Trophoblast cell (in vitro differentiated cells and primary cell): ENCODE measurements at regions not wholly inside any gene's neighbourhood (a gene's known extent, or its start where the extent isn't known, plus 50 kb on each side); places are given as distances from the start of the nearest gene placed in this dataset.

Source experiments
- DNase-seq, 2 donors: peaks; one replicate each; pipeline ENCODE4 v3.0.0-alpha.2; 2016
- H2AFZ ChIP-seq: 2 replicates; pipeline ENCODE4 v1.6.1; 2013; ENCODE audit warnings: low read length, moderate library complexity, mild to moderate bottlenecking; ENCODE audit not compliant: insufficient read depth, poor library complexity
- H2AK5ac ChIP-seq: 2 replicates; pipeline ENCODE4 v1.6.1; 2013; ENCODE audit warnings: mild to moderate bottlenecking, low read length
- H2BK120ac ChIP-seq: 2 replicates; pipeline ENCODE4 v1.6.1; 2013; ENCODE audit warnings: low read length, mild to moderate bottlenecking, moderate library complexity; ENCODE audit not compliant: insufficient read depth, poor library complexity
- H2BK12ac ChIP-seq: 2 replicates; pipeline ENCODE4 v1.6.1; 2013; ENCODE audit warnings: mild to moderate bottlenecking, low read length, moderate library complexity
- H2BK5ac ChIP-seq: 2 replicates; pipeline ENCODE4 v1.6.1; 2013; ENCODE audit warnings: low read length, low read depth, moderate library complexity, mild to moderate bottlenecking; ENCODE audit not compliant: poor library complexity
- H3K14ac ChIP-seq: 2 replicates; pipeline ENCODE4 v1.6.1; 2013; ENCODE audit warnings: mild to moderate bottlenecking, low read length
- H3K18ac ChIP-seq: 2 replicates; pipeline ENCODE4 v1.6.1; 2013; ENCODE audit warnings: mild to moderate bottlenecking, low read length
- H3K23ac ChIP-seq: 2 replicates; pipeline ENCODE4 v1.6.1; 2013; ENCODE audit warnings: low read length
- H3K27ac ChIP-seq: 2 replicates; pipeline ENCODE4 v1.5.1; 2013; ENCODE audit warnings: low read depth, mild to moderate bottlenecking, inconsistent platforms, low read length, moderate library complexity
- H3K27me3 ChIP-seq: 2 replicates; pipeline ENCODE4 v1.6.1; 2013; ENCODE audit warnings: inconsistent platforms, mild to moderate bottlenecking, low read length, moderate library complexity; ENCODE audit not compliant: insufficient read depth
- H3K36me3 ChIP-seq, 2 experiments: 1 replicate in 1 of 2; 2 replicates in 1 of 2; pipeline ENCODE4 v1.6.1; 2013; ENCODE audit warnings: low read length in 2 of 2, mild to moderate bottlenecking in 2 of 2, moderate library complexity in 1 of 2; ENCODE audit not compliant: insufficient read depth in 2 of 2, control insufficient read depth in 1 of 2
- H3K4ac ChIP-seq: 2 replicates; pipeline ENCODE4 v1.6.1; 2013; ENCODE audit warnings: low read depth, mild to moderate bottlenecking, low read length, moderate library complexity
- H3K4me1 ChIP-seq, 2 experiments: 1 replicate in 1 of 2; 2 replicates in 1 of 2; pipeline ENCODE4 v1.6.1; 2013; ENCODE audit warnings: low read length in 2 of 2, mild to moderate bottlenecking in 2 of 2, moderate library complexity in 1 of 2; ENCODE audit not compliant: insufficient read depth in 2 of 2, control insufficient read depth in 1 of 2
- H3K4me2 ChIP-seq: 2 replicates; pipeline ENCODE4 v1.6.1; 2013; ENCODE audit warnings: inconsistent platforms, mild to moderate bottlenecking, low read length, moderate library complexity
- H3K4me3 ChIP-seq: 2 replicates; pipeline ENCODE4 v1.5.1; 2013; ENCODE audit warnings: mild to moderate bottlenecking, low read depth, low read length, inconsistent platforms
- H3K79me1 ChIP-seq: one replicate; pipeline ENCODE4 v1.6.1; 2013; ENCODE audit warnings: low read length
- H3K79me2 ChIP-seq: 2 replicates; pipeline ENCODE4 v1.6.1; 2013; ENCODE audit warnings: low read length, mild to moderate bottlenecking; ENCODE audit not compliant: control insufficient read depth, insufficient read depth, poor library complexity
- H3K9ac ChIP-seq: 2 replicates; pipeline ENCODE4 v1.6.1; 2013; ENCODE audit warnings: mild to moderate bottlenecking, low read length
- H3K9me3 ChIP-seq: 2 replicates; pipeline ENCODE4 v1.6.1; 2013; ENCODE audit warnings: low read depth, mild to moderate bottlenecking, control low read depth, inconsistent platforms, low read length; ENCODE audit not compliant: insufficient read depth
- H4K12ac ChIP-seq: 2 replicates; pipeline ENCODE4 v1.6.1; 2013; ENCODE audit warnings: low read depth, mild to moderate bottlenecking, low read length, moderate library complexity
- H4K8ac ChIP-seq: 2 replicates; pipeline ENCODE4 v1.6.1; 2013; ENCODE audit warnings: low read depth, mild to moderate bottlenecking, low read length, moderate library complexity
- H4K91ac ChIP-seq: one replicate; pipeline ENCODE4 v1.6.1; 2013; ENCODE audit warnings: low read depth, mild to moderate bottlenecking, low read length, moderate library complexity
- WGBS: extraction: QIAGEN DNeasy Blood & Tissue Kit; methylation state at CpG from one replicate; pipeline ENCODE4 v1.1.7; 2013; ENCODE audit warnings: missing lambda C conversion rate; ENCODE audit not compliant: insufficient read length, insufficient coverage; ENCODE audit errors: extremely low coverage; 5-methylcytosine and 5-hydroxymethylcytosine counted together

DNA sequence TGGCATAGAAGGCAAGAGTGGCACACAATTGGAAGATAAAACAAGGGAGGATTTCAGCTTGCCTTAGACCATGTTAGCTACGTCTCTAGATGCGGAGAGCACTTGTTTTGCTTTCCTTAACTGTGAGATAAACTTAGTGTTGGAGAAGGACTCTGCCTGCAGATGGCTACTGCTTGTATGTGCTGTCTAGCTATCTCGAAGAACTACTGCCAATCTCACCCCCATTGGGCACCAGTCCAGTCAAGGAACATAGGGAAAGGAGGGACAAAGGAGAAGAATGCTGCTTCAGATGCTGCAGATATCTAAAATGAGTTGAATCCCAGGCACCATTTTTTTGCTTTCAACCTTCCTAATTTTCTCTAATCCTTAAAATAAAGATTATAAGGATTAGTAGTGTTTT is 726.0 kb upstream of the ARGLU1 start:
- Histone ChIP-seq H3K9ac (no peak overlapping the region), H2BK12ac (no peak overlapping the region), H4K91ac (no peak overlapping the region), H3K18ac (no peak overlapping the region), H2BK120ac (no peak overlapping the region), H2AK5ac (no peak overlapping the region), H3K14ac (no peak overlapping the region), H2BK5ac (no peak overlapping the region), H3K36me3 (no peaks in the 10 kb centered on the region), H3K79me1 (no peaks in the 10 kb centered on the region), H3K4ac (no peak overlapping the region), H2AFZ (no peak overlapping the region), H3K27me3 (no peaks in the 10 kb centered on the region), H3K4me3 (no peak overlapping the region), H4K8ac (no peak overlapping the region), H3K27ac (no peak overlapping the region), H3K23ac (no peak overlapping the region), H3K9me3 (no peaks in the 10 kb centered on the region), H3K79me2 (no peaks in the 10 kb centered on the region), H3K4me1 (no peaks in the 10 kb centered on the region), H3K4me2 (no peak overlapping the region), H4K12ac (no peak overlapping the region)
- WGBS = no CpG with 5 or more reads among the region's 3 CpGs
- DNase-seq = no peak

DNA sequence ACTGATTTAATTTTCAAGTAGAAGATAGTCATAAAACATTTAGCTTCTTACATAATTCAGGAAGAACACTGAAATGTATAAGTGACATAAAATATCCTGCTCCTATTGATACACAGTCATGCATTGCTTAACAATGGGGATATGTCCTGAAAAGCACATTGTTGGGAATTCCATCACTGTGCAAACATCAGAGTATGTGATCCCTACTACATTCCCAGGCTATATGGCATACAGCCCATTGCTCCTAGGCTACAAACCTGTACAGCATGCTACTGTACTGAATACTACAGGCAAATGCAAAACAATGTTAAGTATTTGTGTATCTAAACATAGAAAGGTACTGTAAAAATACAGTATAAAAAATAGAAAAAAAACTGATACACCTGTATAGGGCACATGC is 723.9 kb upstream of the ARGLU1 start:
- no peaks in the 10 kb centered on the region for H3K79me2 ChIP-seq
- H3K9me3 ChIP-seq = no peaks in the 10 kb centered on the region
- H2BK5ac ChIP-seq = no peak overlapping the region
- no peak overlapping the region for H2AFZ ChIP-seq
- H3K9ac ChIP-seq = no peak overlapping the region
- H3K4me3 ChIP-seq = no peak overlapping the region
- no peak overlapping the region for H3K4me2 ChIP-seq
- no peak overlapping the region for H4K12ac ChIP-seq
- H3K27me3 ChIP-seq = no peaks in the 10 kb centered on the region
- no peaks in the 10 kb centered on the region for H3K36me3 ChIP-seq
- H3K27ac ChIP-seq = no peak overlapping the region
- no peak overlapping the region for H3K23ac ChIP-seq
- no peak overlapping the region for H4K8ac ChIP-seq
- no peak overlapping the region for H4K91ac ChIP-seq
- H3K4me1 ChIP-seq = no peaks in the 10 kb centered on the region
- H3K14ac ChIP-seq = no peak overlapping the region
- peak; percentile 26 to 67 for DNase-seq
- no peak overlapping the region for H2BK12ac ChIP-seq
- no peak overlapping the region for H3K18ac ChIP-seq
- no peak overlapping the region for H3K4ac ChIP-seq
- H3K79me1 ChIP-seq = no peaks in the 10 kb centered on the region
- no peak overlapping the region for H2BK120ac ChIP-seq
- H2AK5ac ChIP-seq = no peak overlapping the region

DNA sequence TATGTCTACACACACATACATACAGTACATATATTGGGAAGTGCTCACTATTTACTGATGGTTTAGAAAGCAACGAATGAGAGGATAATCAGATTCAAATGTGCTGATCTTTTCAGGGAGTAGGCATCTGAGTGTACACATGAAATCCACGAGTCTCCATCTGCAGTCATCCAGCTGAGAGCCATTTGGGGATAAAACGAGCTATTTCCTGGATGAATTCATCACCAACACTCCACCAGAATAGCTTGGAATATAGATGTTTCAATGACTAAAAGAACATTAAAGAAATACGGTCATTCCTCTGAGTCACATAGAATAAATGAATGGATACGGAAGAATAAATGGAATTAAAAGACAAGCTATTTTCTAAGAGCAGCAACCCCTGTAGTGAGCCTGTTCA is 721.6 kb upstream of the ARGLU1 start:
- Histone ChIP-seq H3K4me3 (no peak overlapping the region), H2AK5ac (no peak overlapping the region), H4K8ac (no peak overlapping the region), H2BK120ac (no peak overlapping the region), H3K14ac (no peak overlapping the region), H2BK12ac (no peak overlapping the region), H3K36me3 (no peaks in the 10 kb centered on the region), H3K18ac (no peak overlapping the region), H4K12ac (no peak overlapping the region), H3K4me1 (peaks cover 1% of the 10 kb centered on the region in 2 experiments), H2BK5ac (no peak overlapping the region), H3K9me3 (no peaks in the 10 kb centered on the region), H3K79me2 (no peaks in the 10 kb centered on the region), H3K79me1 (no peaks in the 10 kb centered on the region), H4K91ac (no peak overlapping the region), H3K27me3 (no peaks in the 10 kb centered on the region), H3K23ac (no peak overlapping the region), H3K27ac (no peak overlapping the region), H3K9ac (no peak overlapping the region), H3K4ac (no peak overlapping the region), H2AFZ (no peak overlapping the region), H3K4me2 (no peak overlapping the region)
- WGBS = no CpG with 5 or more reads among the region's 5 CpGs
- no peak for DNase-seq

DNA sequence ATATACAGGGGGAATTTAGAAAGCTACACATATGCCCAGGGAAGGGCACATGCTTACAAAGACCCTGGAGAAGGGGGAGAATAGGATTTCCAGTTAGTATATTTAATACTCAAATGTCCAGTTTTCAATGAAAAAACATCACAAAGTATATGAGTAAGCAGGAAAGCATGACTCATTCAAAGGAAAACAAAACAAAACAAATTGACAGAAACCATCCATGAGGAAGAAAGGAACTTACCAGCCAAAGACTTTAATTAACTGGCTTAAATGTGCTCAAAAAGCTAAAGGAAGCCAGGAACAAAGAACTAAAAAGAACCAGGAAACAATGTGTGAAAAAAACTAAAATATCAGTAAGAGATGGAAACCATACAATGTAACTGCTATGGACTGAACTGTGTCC is 716.2 kb upstream of the ARGLU1 start:
- Histone ChIP-seq H3K18ac (no peak overlapping the region), H3K9me3 (no peaks in the 10 kb centered on the region), H3K4ac (no peak overlapping the region), H3K4me1 (peaks cover 3% of the 10 kb centered on the region in 2 experiments), H2AFZ (no peak overlapping the region), H3K9ac (no peak overlapping the region), H4K8ac (no peak overlapping the region), H2BK120ac (no peak overlapping the region), H3K4me2 (no peak overlapping the region), H2BK5ac (no peak overlapping the region), H4K91ac (no peak overlapping the region), H3K27me3 (no peaks in the 10 kb centered on the region), H3K27ac (no peak overlapping the region), H3K79me2 (no peaks in the 10 kb centered on the region), H3K4me3 (no peak overlapping the region), H2AK5ac (no peak overlapping the region), H3K14ac (no peak overlapping the region), H3K36me3 (no peaks in the 10 kb centered on the region), H4K12ac (no peak overlapping the region), H3K79me1 (no peaks in the 10 kb centered on the region), H3K23ac (no peak overlapping the region), H2BK12ac (no peak overlapping the region)
- no peak for DNase-seq

DNA sequence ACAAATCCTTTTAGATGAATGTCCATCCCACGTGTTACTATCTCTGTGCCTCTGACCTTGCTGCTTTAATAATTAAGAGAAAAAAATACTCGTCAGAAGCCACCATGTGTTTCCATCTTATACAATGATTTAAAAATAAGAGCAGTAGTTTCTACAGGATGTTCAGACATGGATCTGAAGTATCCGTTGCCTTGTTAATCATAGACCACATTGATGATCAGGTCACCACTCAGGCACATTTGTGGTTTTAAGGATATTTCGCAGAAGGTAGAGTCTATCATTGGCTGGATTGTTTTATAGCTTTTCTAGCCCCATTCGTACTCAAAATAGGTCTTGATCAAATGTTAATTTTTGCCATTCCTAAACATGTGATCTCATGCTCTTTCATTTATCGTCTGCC is 710.0 kb upstream of the ARGLU1 start:
- H3K27ac ChIP-seq = no peak overlapping the region
- H3K23ac ChIP-seq = no peak overlapping the region
- H2BK12ac ChIP-seq = no peak overlapping the region
- no peak overlapping the region for H2BK120ac ChIP-seq
- no peak overlapping the region for H3K4ac ChIP-seq
- no peak overlapping the region for H2AK5ac ChIP-seq
- no peak overlapping the region for H2AFZ ChIP-seq
- no CpG with 5 or more reads among the region's 6 CpGs for WGBS
- no peak overlapping the region for H3K9ac ChIP-seq
- H3K79me2 ChIP-seq = peaks cover 2% of the 10 kb centered on the region
- DNase-seq = no peak
- no peaks in the 10 kb centered on the region for H3K79me1 ChIP-seq
- H3K4me1 ChIP-seq = no peaks in the 10 kb centered on the region
- H3K9me3 ChIP-seq = no peaks in the 10 kb centered on the region
- H3K27me3 ChIP-seq = no peaks in the 10 kb centered on the region
- H2BK5ac ChIP-seq = no peak overlapping the region
- H3K18ac ChIP-seq = no peak overlapping the region
- H3K36me3 ChIP-seq = no peaks in the 10 kb centered on the region
- H4K91ac ChIP-seq = no peak overlapping the region
- H3K4me3 ChIP-seq = no peak overlapping the region
- no peak overlapping the region for H4K8ac ChIP-seq
- H3K4me2 ChIP-seq = no peak overlapping the region
- no peak overlapping the region for H4K12ac ChIP-seq
- no peak overlapping the region for H3K14ac ChIP-seq
